Skeletal muscle tissue (tissue), 3 donors: ENCODE measurements at regions not wholly inside any gene's neighbourhood (a gene's known extent, or its start where the extent isn't known, plus 50 kb on each side); places are given as distances from the start of the nearest gene placed in this dataset.
"Not testable (repeated sequence)": the region's sequence is repeated elsewhere in the genome, so short reads cannot be mapped to it uniquely, and the experiment has no call there.

ENCODE experiments used
- H3K27ac ChIP-seq: one replicate; pipeline ENCODE4 v1.7.0; 2013; ENCODE audit warnings: mild to moderate bottlenecking, low read depth, low read length, inconsistent platforms
- H3K27me3 ChIP-seq, 3 donors: one replicate each; pipeline ENCODE4 v1.7.0; 2013; ENCODE audit warnings: low read length in 3 of 3; ENCODE audit not compliant: control insufficient read depth in 3 of 3, insufficient read depth in 3 of 3
- H3K36me3 ChIP-seq, 3 donors: one replicate each; pipeline ENCODE4 v1.7.0; 2013; ENCODE audit warnings: low read length in 3 of 3; ENCODE audit not compliant: control insufficient read depth in 3 of 3, insufficient read depth in 3 of 3
- H3K4me1 ChIP-seq, 3 donors: one replicate each; pipeline ENCODE4 v1.7.0; 2013; ENCODE audit warnings: low read length in 3 of 3, mild to moderate bottlenecking in 3 of 3; ENCODE audit not compliant: control insufficient read depth in 3 of 3, insufficient read depth in 3 of 3
- H3K4me3 ChIP-seq, 3 donors: one replicate each; pipeline ENCODE4 v1.7.0; 2013; ENCODE audit warnings: low read length in 3 of 3
- H3K9ac ChIP-seq, 3 donors: one replicate each; pipeline ENCODE4 v1.7.0; 2013; ENCODE audit warnings: low read length in 3 of 3, mild to moderate bottlenecking in 3 of 3, moderate library complexity in 2 of 3, low read depth in 1 of 3
- H3K9me3 ChIP-seq, 3 donors: one replicate each; pipeline ENCODE4 v1.7.0; 2013; ENCODE audit warnings: low read length in 3 of 3; ENCODE audit not compliant: control insufficient read depth in 3 of 3
- donor health status: Osteomylitis.

- H3K4me1 ChIP-seq, result no peaks in the 10 kb centered on the region
- no peaks in the 10 kb centered on the region for H3K36me3 ChIP-seq
- H3K9me3 ChIP-seq, result peaks cover 0 to 13% (median 4%) of the 10 kb centered on the region in 3 donors
- no peak overlapping the region for H3K9ac ChIP-seq
- no peak overlapping the region for H3K4me3 ChIP-seq
- H3K27me3 ChIP-seq, result no peaks in the 10 kb centered on the region
- H3K27ac ChIP-seq, result no peak overlapping the region
Measured at GRCh38 chr10:29212597-29212996, 76.3 kb upstream of the LYZL1 start.

- no peak overlapping the region for H3K4me3 ChIP-seq
- H3K9me3 ChIP-seq, result peaks cover 0 to 11% (median 2%) of the 10 kb centered on the region in 3 donors
- H3K27me3 ChIP-seq, result no peaks in the 10 kb centered on the region
- H3K36me3 ChIP-seq, result no peaks in the 10 kb centered on the region
- no peak overlapping the region for H3K27ac ChIP-seq
- H3K4me1 ChIP-seq, result no peaks in the 10 kb centered on the region
- H3K9ac ChIP-seq, result no peak overlapping the region
Measured at GRCh38 chr10:29214551-29214950, 74.3 kb upstream of the LYZL1 start.

- Histone ChIP-seq H3K9ac (no peak overlapping the region), H3K36me3 (no peaks in the 10 kb centered on the region), H3K4me3 (no peak overlapping the region), H3K4me1 (no peaks in the 10 kb centered on the region), H3K27ac (no peak overlapping the region), H3K27me3 (no peaks in the 10 kb centered on the region), H3K9me3 (peaks cover 0 to 4% (median 0%) of the 10 kb centered on the region in 3 donors)
Measured at GRCh38 chr10:29217292-29217738, 71.6 kb upstream of the LYZL1 start.

GRCh38 chr10:29223326-29223725, 65.5 kb upstream of the LYZL1 start:
- Histone ChIP-seq H3K4me3 (no peak overlapping the region), H3K9ac (no peak overlapping the region), H3K27me3 (peaks cover 3% of the 10 kb centered on the region in 3 donors), H3K4me1 (no peaks in the 10 kb centered on the region), H3K36me3 (no peaks in the 10 kb centered on the region), H3K9me3 (no peaks in the 10 kb centered on the region), H3K27ac (no peak overlapping the region)

GRCh38 chr10:29224631-29225030, 64.2 kb upstream of the LYZL1 start:
- H3K4me3 ChIP-seq, result no peak overlapping the region
- H3K36me3 ChIP-seq, result no peaks in the 10 kb centered on the region
- no peaks in the 10 kb centered on the region for H3K9me3 ChIP-seq
- peaks cover 3% of the 10 kb centered on the region in 3 donors for H3K27me3 ChIP-seq
- no peaks in the 10 kb centered on the region for H3K4me1 ChIP-seq
- no peak overlapping the region for H3K27ac ChIP-seq
- no peak overlapping the region for H3K9ac ChIP-seq

- Histone ChIP-seq H3K9ac (no peak overlapping the region), H3K27ac (no peak overlapping the region), H3K27me3 (peaks cover 3 to 6% (median 3%) of the 10 kb centered on the region in 3 donors), H3K36me3 (no peaks in the 10 kb centered on the region), H3K4me3 (no peak overlapping the region), H3K9me3 (no peaks in the 10 kb centered on the region), H3K4me1 (no peaks in the 10 kb centered on the region)
Measured at GRCh38 chr10:29227201-29227600, 61.7 kb upstream of the LYZL1 start.

DNA sequence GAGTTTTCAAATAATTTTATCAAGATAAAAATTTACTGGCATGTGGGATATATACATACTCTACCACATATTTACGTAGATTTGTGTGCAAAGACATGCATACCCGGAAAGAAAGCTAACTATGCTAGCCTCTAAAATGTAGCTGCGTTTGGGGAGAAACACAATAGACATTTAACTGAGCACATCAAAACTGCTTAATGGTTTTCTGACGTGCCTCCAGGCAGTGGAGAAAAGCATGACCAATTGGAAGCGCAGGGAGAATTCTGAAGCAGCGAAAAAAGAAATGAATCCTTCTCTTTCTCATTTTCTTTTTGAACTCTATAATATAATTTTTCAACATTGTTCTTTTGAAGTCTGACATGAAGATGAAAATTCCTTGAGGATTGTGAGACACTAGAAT, 60.3 kb upstream of the LYZL1 start:
- H3K9me3 ChIP-seq, result no peaks in the 10 kb centered on the region
- no peak overlapping the region for H3K27ac ChIP-seq
- H3K27me3 ChIP-seq, result peaks cover 3 to 6% (median 3%) of the 10 kb centered on the region in 3 donors
- H3K36me3 ChIP-seq, result no peaks in the 10 kb centered on the region
- H3K4me1 ChIP-seq, result no peaks in the 10 kb centered on the region
- no peak overlapping the region for H3K4me3 ChIP-seq
- H3K9ac ChIP-seq, result no peak overlapping the region

DNA sequence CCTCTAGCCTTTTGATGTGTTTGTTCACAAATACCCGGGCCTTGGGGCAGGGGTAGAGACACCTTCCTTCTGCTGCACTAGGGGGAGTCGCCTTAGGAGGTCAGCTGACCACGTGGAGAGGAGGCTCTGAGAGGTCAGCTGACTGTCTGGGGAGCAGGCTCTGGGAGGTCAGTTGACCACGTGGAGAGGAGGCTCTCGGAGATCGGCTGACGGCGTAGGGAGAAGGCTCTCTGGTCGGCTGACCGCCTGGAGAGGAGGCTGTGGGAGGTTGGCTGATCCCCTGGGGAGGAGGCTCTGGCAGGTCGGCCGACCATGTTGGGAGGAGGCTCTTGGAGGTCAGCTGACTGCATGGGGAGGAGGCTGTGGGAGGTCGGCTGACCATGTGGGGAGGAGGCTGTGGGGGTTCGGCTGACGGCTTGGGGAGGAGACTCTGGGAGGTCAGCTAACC, 59.6 kb upstream of the LYZL1 start:
- H3K4me1 ChIP-seq, result no peaks in the 10 kb centered on the region

DNA sequence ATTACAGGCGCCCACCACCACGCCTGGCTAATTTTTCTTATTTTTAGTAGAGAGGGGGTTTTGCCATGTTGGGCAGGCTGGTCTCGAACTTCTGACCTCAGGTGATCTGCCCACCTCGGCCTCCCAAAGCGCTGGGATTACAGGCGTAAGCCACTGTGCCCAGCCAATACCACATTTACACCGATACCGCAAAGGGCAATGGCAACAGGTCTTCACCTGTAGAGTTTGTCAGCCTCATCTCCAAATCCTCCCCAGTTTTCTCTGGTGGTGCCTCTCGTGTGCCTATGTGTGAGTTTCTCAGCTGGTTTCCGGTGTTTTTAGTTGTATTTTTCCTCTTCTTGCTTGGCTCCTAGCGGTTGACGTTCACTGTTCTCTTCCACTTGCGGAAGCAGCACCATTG, 52.0 kb upstream of the LYZL1 start:
- not testable (repeated sequence) for H3K9me3 ChIP-seq, H3K36me3 ChIP-seq, H3K27ac ChIP-seq, H3K27me3 ChIP-seq, H3K4me3 ChIP-seq, H3K9ac ChIP-seq, H3K4me1 ChIP-seq

More for the DNA sequence above, 59.6 kb upstream of the LYZL1 start:
- Histone ChIP-seq H3K36me3 (no peaks in the 10 kb centered on the region), H3K4me3 (no peak overlapping the region), H3K27ac (no peak overlapping the region), H3K9me3 (no peaks in the 10 kb centered on the region), H3K27me3 (peaks cover 0 to 6% (median 0%) of the 10 kb centered on the region in 3 donors), H3K9ac (no peak overlapping the region)

- H3K27me3 ChIP-seq, result no peaks in the 10 kb centered on the region
- no peak overlapping the region for H3K9ac ChIP-seq
- no peak overlapping the region for H3K4me3 ChIP-seq
- H3K9me3 ChIP-seq, result no peaks in the 10 kb centered on the region
- H3K27ac ChIP-seq, result no peak overlapping the region
- no peaks in the 10 kb centered on the region for H3K36me3 ChIP-seq
- H3K4me1 ChIP-seq, result peaks cover 0 to 3% (median 0%) of the 10 kb centered on the region in 3 donors
Measured at GRCh38 chr10:29237786-29238185, 51.1 kb upstream of the LYZL1 start.
